ENCODE measurements at regions not wholly inside any gene's neighbourhood (a gene's known extent, or its start where the extent isn't known, plus 50 kb on each side); places are given as distances from the start of the nearest gene placed in this dataset.
"Not testable (repeated sequence)": the region's sequence is repeated elsewhere in the genome, so short reads cannot be mapped to it uniquely, and the experiment has no call there.

- DNase-seq (ENCODE audit: low read depth in 2 of 2): no peak
These were observed 295.4 kb downstream of the RPAP3 start for GRCh38 chr12:47410383-47410782.

- DNase-seq (ENCODE audit: low read depth in 2 of 2): no peak
These were observed 296.4 kb downstream of the RPAP3 start for GRCh38 chr12:47409310-47409987.

DNA sequence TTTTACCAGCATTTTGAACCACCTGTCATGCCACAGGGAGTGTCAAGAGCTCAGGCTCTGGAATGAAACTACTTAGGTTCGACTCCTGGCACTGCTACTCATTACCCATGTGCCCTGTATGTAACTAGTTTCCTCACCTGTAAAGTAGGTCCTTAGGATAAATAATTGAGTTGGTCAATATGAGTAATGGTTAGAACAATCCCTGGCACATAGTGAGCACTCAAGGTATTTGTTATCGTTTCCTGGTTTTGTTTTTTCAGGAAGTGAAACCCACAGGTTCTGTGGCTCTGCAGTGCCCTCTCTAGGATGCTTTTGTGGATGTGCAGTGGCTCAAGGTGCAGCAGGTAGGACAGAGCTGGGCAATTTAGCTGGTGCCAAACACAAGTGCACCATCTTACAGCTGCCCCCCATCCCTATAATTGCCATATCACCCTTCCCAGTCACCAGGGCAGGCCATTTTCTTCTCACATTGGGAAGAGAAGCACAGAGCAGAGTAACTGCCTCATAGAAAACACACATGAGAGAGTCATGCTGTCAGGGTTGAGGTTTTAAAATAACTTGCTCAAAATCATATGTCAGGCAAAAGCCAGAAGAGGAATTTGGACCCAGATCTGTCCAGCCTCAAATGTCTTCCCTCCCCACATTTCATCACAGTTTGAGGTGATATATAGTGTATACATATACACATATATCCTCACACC, 297.5 kb downstream of the RPAP3 start:
- no peak for DNase-seq (ENCODE audit: low read depth in 2 of 2)

- no peak for DNase-seq (ENCODE audit: low read depth in 2 of 2)
These were observed 298.2 kb downstream of the RPAP3 start for GRCh38 chr12:47407463-47408129.

- no peak for DNase-seq (ENCODE audit: low read depth in 2 of 2)
These were observed 302.1 kb downstream of the RPAP3 start for GRCh38 chr12:47403681-47404080.

DNA sequence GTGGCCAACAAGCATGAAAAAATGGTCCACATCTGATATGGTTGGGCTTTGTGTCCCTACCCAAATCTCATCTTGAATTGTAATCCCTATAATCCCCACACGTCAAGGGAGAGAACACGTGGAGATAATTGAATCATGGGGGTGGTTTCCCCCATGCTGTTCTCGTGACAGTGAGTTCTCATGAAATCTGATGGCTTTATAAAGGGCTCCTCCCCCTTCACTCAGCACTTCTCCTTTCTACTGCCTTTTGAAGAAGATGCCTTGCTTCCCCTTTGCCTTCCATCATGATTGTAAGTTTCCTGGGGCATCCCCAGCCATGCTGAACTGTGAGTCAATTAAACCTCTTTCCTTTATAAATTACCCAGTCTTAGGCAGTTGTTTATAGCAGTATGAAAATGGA, 304.6 kb downstream of the RPAP3 start:
- not testable (repeated sequence) for DNase-seq (ENCODE audit: low read depth in 2 of 2)

DNA sequence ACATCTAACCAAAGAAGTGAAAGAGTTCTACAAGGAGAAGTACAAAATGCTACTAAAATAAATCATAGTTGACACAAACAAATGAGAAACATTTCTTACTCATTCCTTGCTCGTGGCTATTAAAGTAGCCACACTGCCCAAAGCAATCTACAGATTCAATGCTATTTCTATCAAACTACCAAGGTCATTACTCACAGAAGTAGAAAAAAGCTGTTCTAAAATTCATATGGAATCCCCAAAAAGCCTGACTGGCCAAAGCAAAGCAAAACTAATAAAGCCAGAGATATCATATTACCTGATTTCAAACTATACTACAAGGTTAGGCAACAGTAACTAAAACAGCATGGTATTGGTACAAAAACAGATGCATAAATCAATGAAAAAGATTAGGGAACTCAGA, 305.6 kb downstream of the RPAP3 start:
- no peak for DNase-seq (ENCODE audit: low read depth in 2 of 2)

DNA sequence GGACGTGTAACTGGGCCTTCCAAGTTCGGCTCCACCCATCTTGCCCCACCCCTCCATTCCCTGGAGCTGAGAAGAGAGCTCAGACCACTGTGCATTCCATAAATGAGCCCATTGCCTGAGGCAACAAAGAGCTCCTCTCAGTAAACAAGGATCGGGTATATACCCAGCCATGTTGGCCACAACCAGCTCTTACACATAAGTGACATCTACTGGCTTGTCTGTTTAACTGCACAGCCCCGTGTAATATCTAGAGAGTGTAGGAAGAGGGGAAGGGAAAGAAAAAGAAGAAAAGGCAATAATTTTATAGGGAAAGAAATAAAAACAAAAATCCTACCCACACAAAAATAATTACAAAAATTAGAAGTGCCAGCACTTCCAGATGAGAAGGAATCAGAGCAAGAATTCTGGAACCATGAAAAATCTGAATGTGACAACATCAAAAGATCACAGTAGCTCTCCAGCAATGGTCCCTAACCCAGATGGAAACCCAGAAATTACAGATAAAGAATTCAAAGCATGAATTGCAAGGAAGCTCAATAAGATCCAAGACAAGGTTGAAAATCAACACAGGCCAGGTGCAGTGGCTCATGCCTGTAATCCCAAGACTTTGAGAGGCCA, 308.1 kb downstream of the RPAP3 start:
- DNase-seq (ENCODE audit: low read depth in 2 of 2): no peak

DNA sequence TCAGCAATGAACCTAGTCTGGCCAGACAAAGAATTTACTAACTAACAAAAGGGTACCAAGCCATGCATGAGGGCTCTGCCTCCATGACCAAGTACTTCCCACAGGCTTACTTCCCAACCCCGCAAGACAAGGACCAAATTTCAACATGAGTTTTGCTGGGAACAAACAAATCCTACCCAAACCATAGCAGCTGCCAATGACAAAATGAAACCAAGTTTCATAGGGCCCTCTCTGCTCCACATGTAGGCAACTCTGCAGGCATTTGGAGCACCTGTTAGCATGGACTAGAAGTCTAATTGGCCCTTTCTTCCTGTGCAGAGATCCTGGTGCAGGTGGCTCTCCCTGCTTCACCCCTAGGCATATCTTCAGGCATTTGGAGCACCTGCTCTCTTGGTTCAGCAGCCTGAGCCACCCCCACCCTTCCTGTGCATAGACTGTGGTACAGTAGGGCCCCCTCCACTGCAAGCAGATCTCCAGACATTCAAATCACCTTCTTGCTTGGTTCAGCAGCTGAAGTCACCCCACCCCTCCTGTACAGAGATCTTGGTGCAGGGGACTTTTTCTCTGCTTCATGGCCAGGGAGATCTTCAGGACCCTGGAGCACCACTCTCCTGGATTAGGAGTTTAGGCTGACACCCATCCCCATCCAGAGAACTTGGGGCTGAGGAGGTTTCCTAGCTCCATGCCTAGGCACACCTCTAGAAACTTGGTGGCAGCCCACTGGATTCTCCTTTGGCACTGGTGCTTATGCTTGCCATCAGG, 308.7 kb downstream of the RPAP3 start:
- DNase-seq (ENCODE audit: low read depth in 2 of 2): no peak

DNA sequence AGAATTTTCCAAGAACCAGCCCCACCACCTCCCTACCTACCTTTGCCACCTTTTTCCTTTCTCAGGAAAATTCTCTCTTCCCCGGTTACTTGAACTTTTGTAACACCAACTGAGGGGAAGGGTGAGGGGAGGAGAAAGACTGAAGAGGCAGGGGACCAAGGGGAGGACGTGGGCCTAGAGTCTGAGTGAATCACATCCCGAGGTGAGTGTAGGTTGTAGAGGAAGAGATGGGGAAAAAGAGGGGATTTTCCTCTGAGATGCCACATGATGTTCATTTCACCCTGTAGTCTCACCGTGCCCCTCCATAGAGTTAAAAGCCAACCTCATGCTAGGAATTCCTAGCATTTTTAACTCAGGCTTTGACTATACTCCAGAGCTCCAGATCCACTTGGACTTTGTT, 311.8 kb downstream of the RPAP3 start:
- no peak for DNase-seq (ENCODE audit: low read depth in 2 of 2)

- no peak for DNase-seq (ENCODE audit: low read depth in 2 of 2)
These were observed 312.4 kb downstream of the RPAP3 start for GRCh38 chr12:47393403-47393790.

- DNase-seq (ENCODE audit: low read depth in 2 of 2): no peak
These were observed 311.8 kb upstream of the AMIGO2 start for GRCh38 chr12:47391566-47391965.

DNA sequence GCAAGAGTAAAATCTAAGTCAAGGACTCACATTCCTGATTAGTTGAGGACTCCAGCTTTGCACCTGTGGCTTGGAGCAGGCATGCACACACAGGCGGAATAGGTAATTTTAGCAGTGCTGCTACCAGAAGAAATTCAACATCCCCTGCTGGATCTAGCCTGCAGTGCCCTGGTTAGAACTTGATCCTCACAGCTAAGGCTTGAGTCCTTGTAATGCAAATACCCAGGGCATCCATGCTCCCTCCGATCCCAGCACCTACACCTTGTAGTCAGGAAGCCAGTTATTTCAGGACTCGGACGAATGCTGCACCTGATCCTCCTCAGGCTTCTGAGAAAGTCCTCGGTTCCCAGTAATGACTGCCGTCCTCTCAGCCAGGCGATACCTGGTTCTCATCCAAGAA, 309.0 kb upstream of the AMIGO2 start:
- DNase-seq (ENCODE audit: low read depth in 2 of 2): no peak

DNA sequence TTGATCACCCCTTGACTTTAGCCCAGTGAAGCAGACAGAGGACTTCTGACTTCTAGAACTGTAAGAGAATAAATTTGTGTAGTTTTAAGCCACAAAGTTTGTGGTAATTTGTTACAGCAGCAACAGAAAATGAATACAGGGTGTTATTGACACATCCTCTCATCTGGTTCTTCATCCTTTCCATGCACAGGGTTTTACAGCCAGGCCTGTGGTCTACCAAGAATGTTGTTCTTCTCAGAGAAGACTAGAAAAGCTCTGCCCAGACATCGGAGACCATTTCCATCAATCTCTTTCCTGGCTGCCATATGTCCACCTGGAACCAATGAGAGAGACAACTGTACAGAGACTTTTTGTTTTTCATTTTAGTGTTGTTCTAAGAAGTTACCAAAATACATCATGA, 308.2 kb upstream of the AMIGO2 start:
- DNase-seq (ENCODE audit: low read depth in 2 of 2): no peak

DNA sequence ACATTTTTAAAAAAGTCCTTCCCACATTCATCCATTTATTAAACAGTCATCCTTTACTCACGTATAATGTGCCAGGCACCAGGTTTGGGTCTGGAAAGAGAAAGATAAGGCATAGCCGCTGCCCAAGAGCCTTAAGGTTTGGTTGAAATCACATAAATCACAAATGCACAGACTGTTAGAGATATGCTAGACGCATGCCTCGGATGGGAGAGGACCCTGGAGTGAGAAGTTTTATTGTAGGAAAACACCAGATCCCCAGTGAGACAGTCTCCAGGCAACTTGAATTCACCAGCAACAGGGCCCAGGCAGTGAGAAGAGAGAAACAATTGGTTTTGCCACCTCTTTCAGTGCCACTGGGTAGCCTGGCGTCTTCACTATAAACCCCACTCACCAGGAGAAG, 305.9 kb upstream of the AMIGO2 start:
- no peak for DNase-seq (ENCODE audit: low read depth in 2 of 2)

GRCh38 chr12:47383942-47384341, 304.2 kb upstream of the AMIGO2 start:
- DNase-seq (ENCODE audit: low read depth in 2 of 2): no peak

- DNase-seq (ENCODE audit: low read depth in 2 of 2): no peak
These were observed 302.5 kb upstream of the AMIGO2 start for GRCh38 chr12:47382305-47382704.

DNA sequence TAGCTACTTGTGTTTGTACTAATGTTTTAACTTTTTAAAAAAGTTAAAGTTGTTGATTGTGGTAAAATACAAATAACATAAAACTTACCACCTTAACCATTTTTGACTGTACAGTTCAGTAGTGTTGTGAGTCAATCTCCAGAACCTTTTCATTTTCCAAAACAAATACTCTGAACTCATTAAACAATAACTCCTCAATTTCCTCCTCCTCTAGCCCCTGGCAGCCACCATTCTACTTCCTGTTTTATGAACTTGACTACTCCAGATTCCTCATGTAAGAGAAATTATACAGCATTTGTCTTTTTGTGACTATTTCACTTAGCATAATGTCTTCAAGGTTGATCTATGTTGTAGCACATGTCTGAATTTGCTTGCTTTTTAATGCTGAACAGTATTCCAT, 299.1 kb upstream of the AMIGO2 start:
- no peak for DNase-seq (ENCODE audit: low read depth in 2 of 2)

- DNase-seq (ENCODE audit: low read depth in 2 of 2): no peak
These were observed 298.4 kb upstream of the AMIGO2 start for GRCh38 chr12:47378222-47378582.

DNA sequence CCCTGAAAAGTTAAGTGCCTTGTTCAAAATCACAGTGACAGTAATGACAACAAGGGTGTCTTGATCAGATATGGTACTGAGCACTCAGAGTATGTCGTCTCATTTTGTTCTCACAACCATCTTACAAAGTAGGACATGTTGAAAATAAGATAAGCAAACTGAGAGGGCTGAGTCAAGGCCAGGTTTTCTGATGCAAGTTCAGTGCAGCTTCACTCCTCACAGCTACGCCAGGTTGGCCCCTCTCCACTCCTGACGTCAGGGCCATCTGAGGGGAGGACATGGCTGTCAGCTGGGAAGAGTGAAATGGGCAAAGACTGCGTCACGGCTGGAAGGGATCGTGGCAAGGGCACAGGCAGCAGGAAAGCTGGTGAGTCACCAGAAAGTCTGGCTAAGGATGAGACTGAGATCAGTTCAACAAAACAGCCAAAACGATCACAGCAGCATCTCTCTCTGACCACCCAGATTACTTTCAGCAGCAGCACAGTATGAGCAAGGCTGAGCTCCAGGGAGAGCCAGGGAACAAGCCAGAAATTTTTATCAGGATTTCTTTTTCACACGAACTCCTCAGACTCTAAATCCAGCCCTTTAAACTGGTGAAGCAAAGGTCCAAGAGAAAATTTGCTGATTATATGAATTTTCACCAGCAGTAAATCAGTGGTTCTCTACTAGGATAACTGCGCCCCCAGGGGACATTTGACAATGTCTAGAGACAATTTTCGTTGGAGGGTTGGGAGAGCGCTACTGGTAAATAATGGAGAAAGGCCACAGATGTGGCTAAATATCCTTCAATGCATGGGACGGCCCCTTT, 297.9 kb upstream of the AMIGO2 start:
- peak; percentile 80 to 82 for DNase-seq (ENCODE audit: low read depth in 2 of 2)

DNA sequence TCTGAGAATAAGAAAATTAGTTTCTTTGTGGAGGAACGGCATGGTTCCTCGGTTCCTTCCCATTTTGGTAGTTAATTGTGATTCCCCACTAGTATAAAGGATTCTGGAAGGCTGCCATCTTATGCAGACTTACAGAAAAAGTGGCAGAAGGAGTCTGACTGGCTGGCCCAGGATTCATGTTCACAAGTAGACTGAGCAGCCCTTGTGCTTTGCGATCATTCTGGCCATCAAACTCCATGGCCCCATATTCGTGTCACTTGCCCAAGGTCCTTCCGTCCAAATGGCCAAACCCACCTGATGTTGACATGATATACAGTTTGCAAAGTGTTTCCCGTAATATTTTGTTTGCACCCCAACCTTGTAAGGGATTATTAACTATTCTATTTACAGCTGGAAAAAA, 297.2 kb upstream of the AMIGO2 start:
- no peak for DNase-seq (ENCODE audit: low read depth in 2 of 2)
